ENCODE measurements at regions not wholly inside any gene's neighbourhood (a gene's known extent, or its start where the extent isn't known, plus 50 kb on each side); places are given as distances from the start of the nearest gene placed in this dataset.

DNA sequence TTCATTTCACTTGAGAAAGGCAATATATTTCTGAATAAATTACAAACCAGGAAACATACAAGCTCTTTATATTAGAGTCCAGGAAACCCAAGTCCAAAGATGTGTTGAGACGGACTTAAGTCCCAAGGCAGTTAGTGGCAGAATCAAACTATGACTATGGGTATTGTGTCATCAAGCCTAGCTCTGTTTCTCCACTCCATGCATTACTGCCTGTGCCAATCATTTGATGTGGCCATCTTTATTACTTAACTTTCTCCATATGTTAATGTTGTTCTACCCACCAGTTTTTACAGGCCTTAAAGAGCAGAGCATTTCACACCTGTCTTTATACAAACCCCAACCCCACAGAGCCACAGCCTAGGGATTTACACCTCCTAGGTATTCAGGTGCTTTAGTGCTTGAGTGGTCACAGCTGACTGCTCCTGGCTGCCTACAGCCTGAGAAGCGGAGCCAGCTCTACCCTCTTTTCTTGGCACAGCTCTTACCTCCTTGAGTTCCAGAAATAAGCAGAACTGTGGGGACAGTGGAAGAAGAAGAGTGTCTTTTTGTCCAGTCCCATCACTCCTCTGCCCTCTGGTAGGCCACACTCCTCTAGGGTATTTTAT is 92.1 kb downstream of the DTWD1 start:
- TF ChIP-seq, protein P1, sequence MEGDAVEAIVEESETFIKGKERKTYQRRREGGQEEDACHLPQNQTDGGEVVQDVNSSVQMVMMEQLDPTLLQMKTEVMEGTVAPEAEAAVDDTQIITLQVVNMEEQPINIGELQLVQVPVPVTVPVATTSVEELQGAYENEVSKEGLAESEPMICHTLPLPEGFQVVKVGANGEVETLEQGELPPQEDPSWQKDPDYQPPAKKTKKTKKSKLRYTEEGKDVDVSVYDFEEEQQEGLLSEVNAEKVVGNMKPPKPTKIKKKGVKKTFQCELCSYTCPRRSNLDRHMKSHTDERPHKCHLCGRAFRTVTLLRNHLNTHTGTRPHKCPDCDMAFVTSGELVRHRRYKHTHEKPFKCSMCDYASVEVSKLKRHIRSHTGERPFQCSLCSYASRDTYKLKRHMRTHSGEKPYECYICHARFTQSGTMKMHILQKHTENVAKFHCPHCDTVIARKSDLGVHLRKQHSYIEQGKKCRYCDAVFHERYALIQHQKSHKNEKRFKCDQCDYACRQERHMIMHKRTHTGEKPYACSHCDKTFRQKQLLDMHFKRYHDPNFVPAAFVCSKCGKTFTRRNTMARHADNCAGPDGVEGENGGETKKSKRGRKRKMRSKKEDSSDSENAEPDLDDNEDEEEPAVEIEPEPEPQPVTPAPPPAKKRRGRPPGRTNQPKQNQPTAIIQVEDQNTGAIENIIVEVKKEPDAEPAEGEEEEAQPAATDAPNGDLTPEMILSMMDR (IDR thresholded peaks at IDR 0.05), result no peak
- no peak for TF ChIP-seq POLR2A (IDR thresholded peaks at IDR 0.05)
- TF ChIP-seq POLR2AphosphoS5 (IDR thresholded peaks at IDR 0.05), result no peak
- no peak for TF ChIP-seq EP300 (IDR thresholded peaks at IDR 0.05)
